ENCODE measurements at regions not wholly inside any gene's neighbourhood (a gene's known extent, or its start where the extent isn't known, plus 50 kb on each side); places are given as distances from the start of the nearest gene placed in this dataset.

DNA sequence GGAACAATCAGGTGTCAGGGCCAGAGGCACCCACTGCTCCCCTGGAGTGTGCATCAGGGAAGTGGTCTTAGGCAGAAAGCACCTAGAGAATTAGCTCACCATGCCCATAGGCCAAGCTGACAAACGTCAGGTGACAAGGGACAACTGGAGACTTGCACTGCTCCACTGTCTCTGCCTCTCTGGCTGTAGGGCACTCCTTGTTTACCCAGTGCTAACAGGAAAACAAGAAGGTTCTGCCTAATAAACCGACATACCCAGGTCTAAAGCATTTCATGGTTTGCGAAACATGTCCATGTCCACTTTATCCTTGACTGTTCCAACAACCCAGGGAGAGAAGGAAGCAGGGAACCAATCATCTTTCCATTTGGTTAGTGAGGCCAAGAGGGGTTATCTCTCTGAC, 92.5 kb upstream of the MAMLD1 start:
- TF ChIP-seq SPI1 (IDR thresholded peaks at IDR 0.05; ENCODE audit: low read depth, low read length) (no peak), POLR2A (IDR thresholded peaks at IDR 0.05; ENCODE audit: low read depth, low read length) (no peak), POLR2AphosphoS5 (IDR thresholded peaks at IDR 0.05; ENCODE audit: low read depth, low read length) (no peak)
